ENCODE measurements at regions not wholly inside any gene's neighbourhood (a gene's known extent, or its start where the extent isn't known, plus 50 kb on each side); places are given as distances from the start of the nearest gene placed in this dataset.
A peak's percentile ranks its signal among the peaks of the same experiment; 100 is the strongest.
"Not testable (repeated sequence)": the region's sequence is repeated elsewhere in the genome, so short reads cannot be mapped to it uniquely, and the experiment has no call there.

GRCh38 chr11:37474889-37475288, 876.9 kb upstream of the RAG2 start:
- no peak for DNase-seq

- no peak for DNase-seq
Observed at GRCh38 chr11:37468344-37468743, 870.3 kb upstream of the RAG2 start.

GRCh38 chr11:37465221-37465620, 867.2 kb upstream of the RAG2 start:
- no peak for DNase-seq

GRCh38 chr11:37459456-37459855, 861.4 kb upstream of the RAG2 start:
- DNase-seq: no peak

- no peak for DNase-seq
Observed at GRCh38 chr11:37456746-37457145, 858.7 kb upstream of the RAG2 start.

- DNase-seq: no peak
Observed at GRCh38 chr11:37451903-37452302, 853.9 kb upstream of the RAG2 start.

GRCh38 chr11:37450613-37451012, 852.6 kb upstream of the RAG2 start:
- peak; percentile 55 for DNase-seq

GRCh38 chr11:37449146-37449545, 851.1 kb upstream of the RAG2 start:
- DNase-seq: peak; percentile 32

GRCh38 chr11:37442576-37442975, 844.5 kb upstream of the RAG2 start:
- DNase-seq: no peak

- DNase-seq: not testable (repeated sequence)
Observed at GRCh38 chr11:37431633-37432230, 833.7 kb upstream of the RAG2 start.

- DNase-seq: not testable (repeated sequence)
Observed at GRCh38 chr11:37430966-37431632, 833.1 kb upstream of the RAG2 start.

GRCh38 chr11:37422511-37422910, 824.5 kb upstream of the RAG2 start:
- DNase-seq: no peak

- DNase-seq: no peak
Observed at GRCh38 chr11:37411289-37411688, 813.3 kb upstream of the RAG2 start.

GRCh38 chr11:37409124-37409523, 811.1 kb upstream of the RAG2 start:
- DNase-seq: no peak

- DNase-seq: no peak
Observed at GRCh38 chr11:37407461-37407860, 809.4 kb upstream of the RAG2 start.

- DNase-seq: no peak
Observed at GRCh38 chr11:37406651-37407050, 808.6 kb upstream of the RAG2 start.

- no peak for DNase-seq
Observed at GRCh38 chr11:37404231-37404630, 806.2 kb upstream of the RAG2 start.

- DNase-seq: no peak
Observed at GRCh38 chr11:37402663-37403062, 804.6 kb upstream of the RAG2 start.

- no peak for DNase-seq
Observed at GRCh38 chr11:37394236-37394870, 796.3 kb upstream of the RAG2 start.

- DNase-seq: no peak
Observed at GRCh38 chr11:37391615-37392014, 793.6 kb upstream of the RAG2 start.

GRCh38 chr11:37390576-37391083, 792.6 kb upstream of the RAG2 start:
- DNase-seq: no peak

- no peak for DNase-seq
Observed at GRCh38 chr11:37378958-37379357, 780.9 kb upstream of the RAG2 start.

GRCh38 chr11:37372667-37373066, 774.6 kb upstream of the RAG2 start:
- no peak for DNase-seq

- DNase-seq: no peak
Observed at GRCh38 chr11:37371346-37371970, 773.4 kb upstream of the RAG2 start.
